H1 (cell line): ENCODE measurements at regions not wholly inside any gene's neighbourhood (a gene's known extent, or its start where the extent isn't known, plus 50 kb on each side); places are given as distances from the start of the nearest gene placed in this dataset.

Source experiments
- CTCF ChIA-PET: fragments of 300-600 bp; sonication (Branson Sonifier 250); formaldehyde crosslinking; loops from one replicate; lab custom pipeline; 2021; ENCODE audit not compliant: partially characterized antibody; lab: Charles Lee
- POLR2A ChIA-PET: fragments of 300-600 bp; sonication (Branson Sonifier 250); formaldehyde crosslinking; loops from one replicate; lab custom pipeline; 2021; ENCODE audit warnings: inconsistent platforms; ENCODE audit not compliant: partially characterized antibody; lab: Charles Lee
- DNase-seq, 2 experiments: peaks; one replicate each; pipeline versions ENCODE4 v3.0.0 to v3.0.0-alpha.2; 2010 to 2022; ENCODE audit warnings: low spot score in 2 of 2, low read depth in 1 of 2, mixed read lengths in 1 of 2
- FAIRE-seq: peaks from 2 replicates; lab custom pipeline; 2011; peaks lifted over from hg19 to GRCh38; lab: Jason Lieb, UNC
- H2AFZ ChIP-seq: 2 replicates; pipeline ENCODE4 v1.8.1; 2012; ENCODE audit warnings: low read length, inconsistent platforms
- H2AK5ac ChIP-seq: 2 replicates; pipeline ENCODE4 v1.6.1; 2013; ENCODE audit warnings: low read depth, low read length
- H2BK120ac ChIP-seq: replicated peaks from 2 replicates; pipeline ENCODE3; 2013; ENCODE audit warnings: low read depth, low read length, inconsistent platforms
- H2BK12ac ChIP-seq: 2 replicates; pipeline ENCODE4 v1.6.1; 2013; ENCODE audit warnings: low read depth, low read length
- H2BK15ac ChIP-seq: 2 replicates; pipeline ENCODE4 v1.6.1; 2013; ENCODE audit warnings: low read length
- H2BK20ac ChIP-seq: 2 replicates; pipeline ENCODE4 v1.6.1; 2013; ENCODE audit warnings: low read length
- H2BK5ac ChIP-seq: 2 replicates; pipeline ENCODE4 v1.6.1; 2013; ENCODE audit warnings: low read depth, low read length
- H3K14ac ChIP-seq: 2 replicates; pipeline ENCODE4 v1.6.1; 2013; ENCODE audit warnings: inconsistent platforms; ENCODE audit not compliant: insufficient read length
- H3K18ac ChIP-seq: 2 replicates; pipeline ENCODE4 v1.6.1; 2013; ENCODE audit warnings: low read length; ENCODE audit errors: extremely low read depth
- H3K23ac ChIP-seq: 2 replicates; pipeline ENCODE4 v1.6.1; 2013; ENCODE audit warnings: inconsistent platforms; ENCODE audit not compliant: insufficient read length
- H3K23me2 ChIP-seq: 2 replicates; pipeline ENCODE4 v1.6.1; 2013; ENCODE audit warnings: low read depth, low read length
- H3K27ac ChIP-seq: 2 replicates; pipeline ENCODE4 v1.6.1; 2011; ENCODE audit warnings: low read depth, low read length, inconsistent platforms
- H3K27me3 ChIP-seq, 4 experiments: replicated peaks in 1 of 4; 1 replicate in 1 of 4; 2 replicates in 3 of 4; pipeline versions ENCODE4 v1.6.1 to v1.8.1; 2011 to 2013; ENCODE audit warnings: low read length in 3 of 4, mild to moderate bottlenecking in 3 of 4, inconsistent platforms in 2 of 4, mixed read lengths in 2 of 4, moderate library complexity in 1 of 4; ENCODE audit not compliant: control insufficient read depth in 3 of 4, insufficient read depth in 3 of 4; ENCODE audit errors: extremely low read depth in 1 of 4
- H3K36me3 ChIP-seq, 4 experiments: 2 replicates each; pipeline versions ENCODE4 v1.6.1 to v1.8.1; 2011 to 2013; ENCODE audit warnings: mild to moderate bottlenecking in 4 of 4, low read length in 3 of 4, moderate library complexity in 2 of 4, control low read depth in 1 of 4, inconsistent platforms in 1 of 4; ENCODE audit not compliant: insufficient read depth in 4 of 4, control insufficient read depth in 2 of 4
- H3K4ac ChIP-seq: replicated peaks from 2 replicates; pipeline ENCODE3; 2013; ENCODE audit warnings: low read length, low read depth, mixed read lengths, inconsistent platforms; ENCODE audit not compliant: insufficient read length
- H3K4me1 ChIP-seq, 4 experiments: replicated peaks in 1 of 4; 1 replicate in 1 of 4; 2 replicates in 3 of 4; pipeline versions ENCODE4 v1.6.1 to v1.8.1; 2011 to 2013; ENCODE audit warnings: low read length in 3 of 4, inconsistent platforms in 2 of 4, mixed read lengths in 1 of 4; ENCODE audit not compliant: insufficient read depth in 4 of 4, control insufficient read depth in 3 of 4
- H3K4me2 ChIP-seq, 2 experiments: 2 replicates each; pipeline versions ENCODE4 v1.6.1 to v1.8.1; 2011 to 2013; ENCODE audit warnings: low read depth in 2 of 2, low read length in 2 of 2, control low read depth in 1 of 2, inconsistent platforms in 1 of 2, mild to moderate bottlenecking in 1 of 2; ENCODE audit not compliant: insufficient read depth in 1 of 2
- H3K4me3 ChIP-seq, 4 experiments: fragments of 200-600, 300-600 bp in 1 of 4; sonication (generic), shearing (Covaris generic), sonication (Bioruptor Twin) in 1 of 4; 2 replicates each; pipeline versions ENCODE4 v1.5.1 to v1.8.1; 2011 to 2016; ENCODE audit warnings: low read length in 4 of 4, low read depth in 3 of 4, control low read depth in 2 of 4, inconsistent platforms in 2 of 4, mild to moderate bottlenecking in 2 of 4, mixed read lengths in 1 of 4, moderate library complexity in 1 of 4; ENCODE audit not compliant: insufficient read depth in 2 of 4; ENCODE audit errors: extremely low read depth in 1 of 4
- H3K56ac ChIP-seq: replicated peaks from 2 replicates; pipeline ENCODE3; 2013; ENCODE audit warnings: low read depth, mild to moderate bottlenecking, mixed read lengths, low read length, inconsistent platforms; ENCODE audit not compliant: insufficient read length
- H3K79me1 ChIP-seq: 2 replicates; pipeline ENCODE4 v1.6.1; 2013; ENCODE audit warnings: low read depth, low read length, control low read depth
- H3K79me2 ChIP-seq, 2 experiments: 2 replicates each; pipeline versions ENCODE4 v1.6.1 to v1.8.1; 2012 to 2013; ENCODE audit warnings: low read length in 2 of 2, mild to moderate bottlenecking in 2 of 2, inconsistent platforms in 1 of 2; ENCODE audit not compliant: insufficient read depth in 2 of 2, control insufficient read depth in 1 of 2
- H3K9ac ChIP-seq, 4 experiments: replicated peaks in 1 of 4; 1 replicate in 1 of 4; 2 replicates in 3 of 4; pipeline versions ENCODE4 v1.6.1 to v1.8.1; 2011 to 2013; ENCODE audit warnings: low read depth in 3 of 4, low read length in 3 of 4, control low read depth in 2 of 4, mild to moderate bottlenecking in 2 of 4, moderate library complexity in 2 of 4, inconsistent platforms in 1 of 4; ENCODE audit errors: extremely low read depth in 1 of 4
- H3K9me3 ChIP-seq, 2 experiments: 2 replicates each; pipeline versions ENCODE4 v1.6.1 to v1.8.1; 2012 to 2013; ENCODE audit warnings: mild to moderate bottlenecking in 2 of 2, moderate library complexity in 2 of 2, control low read depth in 1 of 2, inconsistent platforms in 1 of 2, low read depth in 1 of 2, low read length in 1 of 2, mixed read lengths in 1 of 2; ENCODE audit not compliant: insufficient read depth in 2 of 2
- H4K20me1 ChIP-seq, 2 experiments: replicated peaks in 1 of 2; 2 replicates each; pipeline versions ENCODE3 to v1.8.1; 2011 to 2013; ENCODE audit warnings: inconsistent platforms in 2 of 2, low read length in 2 of 2, mild to moderate bottlenecking in 1 of 2; ENCODE audit not compliant: insufficient read depth in 2 of 2, control insufficient read depth in 1 of 2
- H4K5ac ChIP-seq: 2 replicates; pipeline ENCODE4 v1.6.1; 2013; ENCODE audit warnings: low read length, low read depth, mixed read lengths, inconsistent platforms; ENCODE audit not compliant: insufficient read length
- H4K8ac ChIP-seq: 2 replicates; pipeline ENCODE4 v1.8.0; 2013; ENCODE audit warnings: mild to moderate bottlenecking, moderate library complexity, low read length, inconsistent platforms; ENCODE audit not compliant: insufficient read depth; ENCODE audit errors: extremely low read depth
- H4K91ac ChIP-seq: replicated peaks from 2 replicates; pipeline ENCODE3; 2013; ENCODE audit warnings: low read length, mixed read lengths, inconsistent platforms; ENCODE audit not compliant: insufficient read length
- HDAC2 ChIP-seq, 2 experiments: fragments of 300-600 bp in 1 of 2; sonication (generic) in 1 of 2; IDR thresholded peaks; 2 replicates each; pipeline ENCODE4 v1.6.1; 2011 to 2012; ENCODE audit warnings: low read depth in 2 of 2, low read length in 2 of 2, mild to moderate bottlenecking in 2 of 2, moderate library complexity in 2 of 2, borderline replicate concordance in 1 of 2, inconsistent platforms in 1 of 2
- KDM1A ChIP-seq: fragments of 200-600, 300-600 bp; sonication (generic); IDR thresholded peaks from 2 replicates; pipeline ENCODE4 v1.7.1; 2016; ENCODE audit warnings: mild to moderate bottlenecking, low read length, borderline replicate concordance
- RNF2 ChIP-seq: fragments of 200-900, 300-1000 bp; sonication (generic); IDR thresholded peaks from 2 replicates; pipeline ENCODE4 v1.7.1; 2016; ENCODE audit warnings: borderline replicate concordance, low read depth, mild to moderate bottlenecking, antibody characterized with exemption, low read length; ENCODE audit not compliant: poor library complexity, severe bottlenecking; ENCODE audit errors: missing control alignments
- WGBS, 2 experiments: shearing (Covaris generic) in 1 of 2; methylation state at CpG; one replicate each; pipeline versions ENCODE4 v1.1.6 to v1.1.7; 2013 to 2015; ENCODE audit warnings: low lambda C conversion rate in 2 of 2, mixed read lengths in 2 of 2, inconsistent platforms in 1 of 2, low coverage in 1 of 2, missing lambda C conversion rate in 1 of 2; ENCODE audit not compliant: insufficient replicate concordance in 2 of 2, insufficient coverage in 1 of 2, insufficient read length in 1 of 2; ENCODE audit errors: extremely low coverage in 1 of 2, missing lambda C conversion rate in 1 of 2; 5-methylcytosine and 5-hydroxymethylcytosine counted together

- Histone ChIP-seq H2BK15ac (no peak overlapping the region), H4K91ac (no peak overlapping the region), H3K36me3 (no peaks in the 10 kb centered on the region; a peak in 1 of 8 replicates), H2AFZ (no peak overlapping the region), H2AK5ac (no peak overlapping the region), H3K27ac (no peak overlapping the region), H3K79me2 (no peaks in the 10 kb centered on the region), H3K4me2 (no peak overlapping the region), H4K8ac (no peak overlapping the region), H3K4me1 (no peaks in the 10 kb centered on the region), H3K4me3 (no peak overlapping the region), H4K20me1 (no peaks in the 10 kb centered on the region), H2BK5ac (no peak overlapping the region), H2BK120ac (no peak overlapping the region), H3K79me1 (no peaks in the 10 kb centered on the region; the same call in 1 of the 2 replicates), H3K23me2 (no peaks in the 10 kb centered on the region), H2BK12ac (no peak overlapping the region), H3K9ac (no peak overlapping the region), H3K23ac (no peak overlapping the region), H3K4ac (no peak overlapping the region), H3K9me3 (no peaks in the 10 kb centered on the region), H3K27me3 (peaks cover 0 to 1% (median 0%) of the 10 kb centered on the region in 4 experiments; a peak in 1 of 7 replicates), H3K56ac (no peak overlapping the region), H4K5ac (no peak overlapping the region), H2BK20ac (no peak overlapping the region), H3K18ac (no peak overlapping the region), H3K14ac (no peak overlapping the region)
- ChIA-PET CTCF (interaction anchor here (0.7 to 3.2 kb wide), 3 partner anchors 13 to 129 kb away, joined by 3 to 13 read pairs (median 5); no protein-coding TSS in a partner anchor), POLR2A (no interaction called here)
- FAIRE-seq (no peak), DNase-seq (no peak)
- 89% methylated on average over 4 of the region's 4 CpGs; no CpG with 5 or more reads in 1 of the 2 experiments for WGBS, 2 experiments
- TF ChIP-seq KDM1A (peak; percentile 75), HDAC2 (IDR thresholded peaks at IDR 0.05; ENCODE audit: borderline replicate concordance in 1 of 2, low read depth in 2 of 2, low read length in 2 of 2) (peak in 1 of 2 experiments; percentile 29; a peak in 1 of 4 replicates), RNF2 (no peak)
These were observed 202.1 kb upstream of the WWC1 start for GRCh38 chr5:168089201-168089887.
